Stimulated activated effector memory CD8-positive, alpha-beta T cell treated with anti-CD3 and anti-CD28 coated beads, Interleukin-12 subunit alpha, Interleukin-12 subunit beta, amount 100 ng/mL, for 72 hours (primary cell): ENCODE measurements at regions not wholly inside any gene's neighbourhood (a gene's known extent, or its start where the extent isn't known, plus 50 kb on each side); places are given as distances from the start of the nearest gene placed in this dataset.
"Not testable (repeated sequence)": the region's sequence is repeated elsewhere in the genome, so short reads cannot be mapped to it uniquely, and the experiment has no call there.

Experiments used
- ATAC-seq: fragments of 150-1000 bp; cut with Tn5 transposase; 2 replicates; pipeline ENCODE4 v1.10.0; 2021
- DNase-seq, 2 donors: peaks; one replicate each; pipeline ENCODE4 v3.0.0; 2021 to 2022; ENCODE audit warnings: low spot score in 2 of 2
- H3K27ac Mint-ChIP-seq: one replicate; pipeline ENCODE4 v1.8.0; 2022; ENCODE audit warnings: mild to moderate bottlenecking, mixed read lengths
- H3K36me3 Mint-ChIP-seq: one replicate; pipeline ENCODE4 v1.8.0; 2022; ENCODE audit warnings: mild to moderate bottlenecking, mixed read lengths
- H3K4me1 Mint-ChIP-seq: one replicate; pipeline ENCODE4 v1.8.0; 2022; ENCODE audit warnings: mixed read lengths
- H3K4me3 Mint-ChIP-seq: one replicate; pipeline ENCODE4 v1.8.0; 2022; ENCODE audit warnings: mild to moderate bottlenecking, mixed read lengths
- H3K9me3 Mint-ChIP-seq: one replicate; pipeline ENCODE4 v1.8.0; 2022; ENCODE audit warnings: mixed read lengths

- Mint-ChIP-seq H3K4me3 (no peak overlapping the region), H3K4me1 (no peaks in the 10 kb centered on the region), H3K9me3 (no peaks in the 10 kb centered on the region), H3K36me3 (no peaks in the 10 kb centered on the region), H3K27ac (no peak overlapping the region)
- DNase-seq (no peak), ATAC-seq (no peak)
Observed at GRCh38 chr1:194821091-194821490, 1634.7 kb upstream of the B3GALT2 start.

GRCh38 chr1:194818674-194819073 is 1632.3 kb upstream of the B3GALT2 start:
- H3K36me3 Mint-ChIP-seq: no peaks in the 10 kb centered on the region
- H3K4me3 Mint-ChIP-seq: no peak overlapping the region
- no peak for DNase-seq
- H3K4me1 Mint-ChIP-seq: no peaks in the 10 kb centered on the region
- no peak overlapping the region for H3K27ac Mint-ChIP-seq
- H3K9me3 Mint-ChIP-seq: peaks cover 4% of the 10 kb centered on the region
- no peak for ATAC-seq

- Mint-ChIP-seq H3K9me3 (peaks cover 6% of the 10 kb centered on the region), H3K27ac (no peak overlapping the region), H3K4me3 (no peak overlapping the region), H3K36me3 (no peaks in the 10 kb centered on the region), H3K4me1 (no peaks in the 10 kb centered on the region)
- DNase-seq: no peak
- ATAC-seq: no peak
Observed at GRCh38 chr1:194816859-194817258, 1630.4 kb upstream of the B3GALT2 start.

GRCh38 chr1:194813096-194813495 is 1626.7 kb upstream of the B3GALT2 start:
- H3K27ac Mint-ChIP-seq: no peak overlapping the region
- H3K4me1 Mint-ChIP-seq: no peaks in the 10 kb centered on the region
- H3K4me3 Mint-ChIP-seq: no peak overlapping the region
- DNase-seq (no peak), ATAC-seq (no peak)
- no peaks in the 10 kb centered on the region for H3K36me3 Mint-ChIP-seq
- H3K9me3 Mint-ChIP-seq: peaks cover 6% of the 10 kb centered on the region

- H3K36me3 Mint-ChIP-seq: no peaks in the 10 kb centered on the region
- H3K4me3 Mint-ChIP-seq: no peak overlapping the region
- no peak for DNase-seq
- H3K9me3 Mint-ChIP-seq: peaks cover 4% of the 10 kb centered on the region
- no peaks in the 10 kb centered on the region for H3K4me1 Mint-ChIP-seq
- no peak overlapping the region for H3K27ac Mint-ChIP-seq
- ATAC-seq: no peak
Observed at GRCh38 chr1:194809665-194810064, 1623.3 kb upstream of the B3GALT2 start.

GRCh38 chr1:194809215-194809614 is 1622.8 kb upstream of the B3GALT2 start:
- no peak for ATAC-seq
- H3K36me3 Mint-ChIP-seq: no peaks in the 10 kb centered on the region
- H3K4me1 Mint-ChIP-seq: no peaks in the 10 kb centered on the region
- no peak overlapping the region for H3K27ac Mint-ChIP-seq
- H3K4me3 Mint-ChIP-seq: no peak overlapping the region
- H3K9me3 Mint-ChIP-seq: peaks cover 4% of the 10 kb centered on the region
- DNase-seq: no peak

- DNase-seq (no peak), ATAC-seq (no peak)
- Mint-ChIP-seq H3K4me1 (no peaks in the 10 kb centered on the region), H3K27ac (no peak overlapping the region), H3K9me3 (no peaks in the 10 kb centered on the region), H3K4me3 (no peak overlapping the region), H3K36me3 (no peaks in the 10 kb centered on the region)
Observed at GRCh38 chr1:194807530-194808220, 1621.3 kb upstream of the B3GALT2 start.

GRCh38 chr1:194802572-194802971 is 1616.2 kb upstream of the B3GALT2 start:
- no peak overlapping the region for H3K27ac Mint-ChIP-seq
- H3K9me3 Mint-ChIP-seq: peaks cover 2% of the 10 kb centered on the region
- H3K4me3 Mint-ChIP-seq: no peak overlapping the region
- DNase-seq: no peak
- ATAC-seq: no peak
- H3K4me1 Mint-ChIP-seq: no peaks in the 10 kb centered on the region
- H3K36me3 Mint-ChIP-seq: no peaks in the 10 kb centered on the region

- no peaks in the 10 kb centered on the region for H3K36me3 Mint-ChIP-seq
- H3K4me1 Mint-ChIP-seq: no peaks in the 10 kb centered on the region
- no peak overlapping the region for H3K4me3 Mint-ChIP-seq
- H3K27ac Mint-ChIP-seq: no peak overlapping the region
- ATAC-seq (no peak), DNase-seq (no peak)
- H3K9me3 Mint-ChIP-seq: peaks cover 2% of the 10 kb centered on the region
Observed at GRCh38 chr1:194795917-194796593, 1609.6 kb upstream of the B3GALT2 start.

- Mint-ChIP-seq H3K27ac (no peak overlapping the region), H3K9me3 (no peaks in the 10 kb centered on the region), H3K36me3 (no peaks in the 10 kb centered on the region), H3K4me1 (no peaks in the 10 kb centered on the region), H3K4me3 (no peak overlapping the region)
- DNase-seq (no peak), ATAC-seq (no peak)
Observed at GRCh38 chr1:194787001-194787400, 1600.6 kb upstream of the B3GALT2 start.

GRCh38 chr1:194786027-194786426 is 1599.6 kb upstream of the B3GALT2 start:
- H3K4me1 Mint-ChIP-seq: no peaks in the 10 kb centered on the region
- no peak overlapping the region for H3K4me3 Mint-ChIP-seq
- ATAC-seq (no peak), DNase-seq (no peak)
- no peaks in the 10 kb centered on the region for H3K9me3 Mint-ChIP-seq
- no peaks in the 10 kb centered on the region for H3K36me3 Mint-ChIP-seq
- H3K27ac Mint-ChIP-seq: no peak overlapping the region

GRCh38 chr1:194776657-194777056 is 1590.2 kb upstream of the B3GALT2 start:
- no peak for ATAC-seq
- no peaks in the 10 kb centered on the region for H3K36me3 Mint-ChIP-seq
- no peak overlapping the region for H3K27ac Mint-ChIP-seq
- H3K4me1 Mint-ChIP-seq: no peaks in the 10 kb centered on the region
- H3K4me3 Mint-ChIP-seq: no peak overlapping the region
- DNase-seq: no peak
- no peaks in the 10 kb centered on the region for H3K9me3 Mint-ChIP-seq

GRCh38 chr1:194774535-194774934 is 1588.1 kb upstream of the B3GALT2 start:
- H3K4me1 Mint-ChIP-seq: no peaks in the 10 kb centered on the region

GRCh38 chr1:194755241-194755994 is 1569.0 kb upstream of the B3GALT2 start:
- no peak overlapping the region for H3K4me3 Mint-ChIP-seq
- no peaks in the 10 kb centered on the region for H3K4me1 Mint-ChIP-seq
- H3K36me3 Mint-ChIP-seq: no peaks in the 10 kb centered on the region
- ATAC-seq: no peak
- H3K9me3 Mint-ChIP-seq: peaks cover 5% of the 10 kb centered on the region
- H3K27ac Mint-ChIP-seq: no peak overlapping the region
- no peak for DNase-seq

More at GRCh38 chr1:194774535-194774934, 1588.1 kb upstream of the B3GALT2 start:
- Mint-ChIP-seq H3K9me3 (peaks cover 2% of the 10 kb centered on the region), H3K4me3 (no peak overlapping the region), H3K36me3 (no peaks in the 10 kb centered on the region), H3K27ac (no peak overlapping the region)
- ATAC-seq (no peak), DNase-seq (no peak)

GRCh38 chr1:194738843-194739242 is 1552.4 kb upstream of the B3GALT2 start:
- not testable (repeated sequence) for DNase-seq, H3K9me3 Mint-ChIP-seq, ATAC-seq, H3K27ac Mint-ChIP-seq, H3K4me1 Mint-ChIP-seq, H3K4me3 Mint-ChIP-seq, H3K36me3 Mint-ChIP-seq

GRCh38 chr1:194734970-194735369 is 1548.6 kb upstream of the B3GALT2 start:
- no peak for DNase-seq
- Mint-ChIP-seq H3K4me1 (no peaks in the 10 kb centered on the region), H3K4me3 (no peak overlapping the region), H3K9me3 (no peaks in the 10 kb centered on the region), H3K27ac (no peak overlapping the region), H3K36me3 (no peaks in the 10 kb centered on the region)
- no peak for ATAC-seq
